H1 (cell line): ENCODE measurements at regions not wholly inside any gene's neighbourhood (a gene's known extent, or its start where the extent isn't known, plus 50 kb on each side); places are given as distances from the start of the nearest gene placed in this dataset.

Experiments used
- CTCF ChIA-PET: fragments of 300-600 bp; sonication (Branson Sonifier 250); formaldehyde crosslinking; loops from one replicate; lab custom pipeline; 2021; ENCODE audit not compliant: partially characterized antibody; lab: Charles Lee
- POLR2A ChIA-PET: fragments of 300-600 bp; sonication (Branson Sonifier 250); formaldehyde crosslinking; loops from one replicate; lab custom pipeline; 2021; ENCODE audit warnings: inconsistent platforms; ENCODE audit not compliant: partially characterized antibody; lab: Charles Lee
- DNase-seq, 2 experiments: peaks; one replicate each; pipeline versions ENCODE4 v3.0.0 to v3.0.0-alpha.2; 2010 to 2022; ENCODE audit warnings: low spot score in 2 of 2, low read depth in 1 of 2, mixed read lengths in 1 of 2
- FAIRE-seq: peaks from 2 replicates; lab custom pipeline; 2011; peaks lifted over from hg19 to GRCh38; lab: Jason Lieb, UNC
- H2AFZ ChIP-seq: 2 replicates; pipeline ENCODE4 v1.8.1; 2012; ENCODE audit warnings: low read length, inconsistent platforms
- H2AK5ac ChIP-seq: 2 replicates; pipeline ENCODE4 v1.6.1; 2013; ENCODE audit warnings: low read depth, low read length
- H2BK120ac ChIP-seq: replicated peaks from 2 replicates; pipeline ENCODE3; 2013; ENCODE audit warnings: low read depth, low read length, inconsistent platforms
- H2BK12ac ChIP-seq: 2 replicates; pipeline ENCODE4 v1.6.1; 2013; ENCODE audit warnings: low read depth, low read length
- H2BK15ac ChIP-seq: 2 replicates; pipeline ENCODE4 v1.6.1; 2013; ENCODE audit warnings: low read length
- H2BK20ac ChIP-seq: 2 replicates; pipeline ENCODE4 v1.6.1; 2013; ENCODE audit warnings: low read length
- H2BK5ac ChIP-seq: 2 replicates; pipeline ENCODE4 v1.6.1; 2013; ENCODE audit warnings: low read depth, low read length
- H3K14ac ChIP-seq: 2 replicates; pipeline ENCODE4 v1.6.1; 2013; ENCODE audit warnings: inconsistent platforms; ENCODE audit not compliant: insufficient read length
- H3K18ac ChIP-seq: 2 replicates; pipeline ENCODE4 v1.6.1; 2013; ENCODE audit warnings: low read length; ENCODE audit errors: extremely low read depth
- H3K23ac ChIP-seq: 2 replicates; pipeline ENCODE4 v1.6.1; 2013; ENCODE audit warnings: inconsistent platforms; ENCODE audit not compliant: insufficient read length
- H3K23me2 ChIP-seq: 2 replicates; pipeline ENCODE4 v1.6.1; 2013; ENCODE audit warnings: low read depth, low read length
- H3K27ac ChIP-seq: 2 replicates; pipeline ENCODE4 v1.6.1; 2011; ENCODE audit warnings: low read depth, low read length, inconsistent platforms
- H3K27me3 ChIP-seq, 4 experiments: replicated peaks in 1 of 4; 1 replicate in 1 of 4; 2 replicates in 3 of 4; pipeline versions ENCODE4 v1.6.1 to v1.8.1; 2011 to 2013; ENCODE audit warnings: low read length in 3 of 4, mild to moderate bottlenecking in 3 of 4, inconsistent platforms in 2 of 4, mixed read lengths in 2 of 4, moderate library complexity in 1 of 4; ENCODE audit not compliant: control insufficient read depth in 3 of 4, insufficient read depth in 3 of 4; ENCODE audit errors: extremely low read depth in 1 of 4
- H3K36me3 ChIP-seq, 4 experiments: 2 replicates each; pipeline versions ENCODE4 v1.6.1 to v1.8.1; 2011 to 2013; ENCODE audit warnings: mild to moderate bottlenecking in 4 of 4, low read length in 3 of 4, moderate library complexity in 2 of 4, control low read depth in 1 of 4, inconsistent platforms in 1 of 4; ENCODE audit not compliant: insufficient read depth in 4 of 4, control insufficient read depth in 2 of 4
- H3K4ac ChIP-seq: replicated peaks from 2 replicates; pipeline ENCODE3; 2013; ENCODE audit warnings: low read length, low read depth, mixed read lengths, inconsistent platforms; ENCODE audit not compliant: insufficient read length
- H3K4me1 ChIP-seq, 4 experiments: replicated peaks in 1 of 4; 1 replicate in 1 of 4; 2 replicates in 3 of 4; pipeline versions ENCODE4 v1.6.1 to v1.8.1; 2011 to 2013; ENCODE audit warnings: low read length in 3 of 4, inconsistent platforms in 2 of 4, mixed read lengths in 1 of 4; ENCODE audit not compliant: insufficient read depth in 4 of 4, control insufficient read depth in 3 of 4
- H3K4me2 ChIP-seq, 2 experiments: 2 replicates each; pipeline versions ENCODE4 v1.6.1 to v1.8.1; 2011 to 2013; ENCODE audit warnings: low read depth in 2 of 2, low read length in 2 of 2, control low read depth in 1 of 2, inconsistent platforms in 1 of 2, mild to moderate bottlenecking in 1 of 2; ENCODE audit not compliant: insufficient read depth in 1 of 2
- H3K4me3 ChIP-seq, 4 experiments: fragments of 200-600, 300-600 bp in 1 of 4; sonication (generic), shearing (Covaris generic), sonication (Bioruptor Twin) in 1 of 4; 2 replicates each; pipeline versions ENCODE4 v1.5.1 to v1.8.1; 2011 to 2016; ENCODE audit warnings: low read length in 4 of 4, low read depth in 3 of 4, control low read depth in 2 of 4, inconsistent platforms in 2 of 4, mild to moderate bottlenecking in 2 of 4, mixed read lengths in 1 of 4, moderate library complexity in 1 of 4; ENCODE audit not compliant: insufficient read depth in 2 of 4; ENCODE audit errors: extremely low read depth in 1 of 4
- H3K56ac ChIP-seq: replicated peaks from 2 replicates; pipeline ENCODE3; 2013; ENCODE audit warnings: low read depth, mild to moderate bottlenecking, mixed read lengths, low read length, inconsistent platforms; ENCODE audit not compliant: insufficient read length
- H3K79me1 ChIP-seq: 2 replicates; pipeline ENCODE4 v1.6.1; 2013; ENCODE audit warnings: low read depth, low read length, control low read depth
- H3K79me2 ChIP-seq, 2 experiments: 2 replicates each; pipeline versions ENCODE4 v1.6.1 to v1.8.1; 2012 to 2013; ENCODE audit warnings: low read length in 2 of 2, mild to moderate bottlenecking in 2 of 2, inconsistent platforms in 1 of 2; ENCODE audit not compliant: insufficient read depth in 2 of 2, control insufficient read depth in 1 of 2
- H3K9ac ChIP-seq, 4 experiments: replicated peaks in 1 of 4; 1 replicate in 1 of 4; 2 replicates in 3 of 4; pipeline versions ENCODE4 v1.6.1 to v1.8.1; 2011 to 2013; ENCODE audit warnings: low read depth in 3 of 4, low read length in 3 of 4, control low read depth in 2 of 4, mild to moderate bottlenecking in 2 of 4, moderate library complexity in 2 of 4, inconsistent platforms in 1 of 4; ENCODE audit errors: extremely low read depth in 1 of 4
- H3K9me3 ChIP-seq, 2 experiments: 2 replicates each; pipeline versions ENCODE4 v1.6.1 to v1.8.1; 2012 to 2013; ENCODE audit warnings: mild to moderate bottlenecking in 2 of 2, moderate library complexity in 2 of 2, control low read depth in 1 of 2, inconsistent platforms in 1 of 2, low read depth in 1 of 2, low read length in 1 of 2, mixed read lengths in 1 of 2; ENCODE audit not compliant: insufficient read depth in 2 of 2
- H4K20me1 ChIP-seq, 2 experiments: replicated peaks in 1 of 2; 2 replicates each; pipeline versions ENCODE3 to v1.8.1; 2011 to 2013; ENCODE audit warnings: inconsistent platforms in 2 of 2, low read length in 2 of 2, mild to moderate bottlenecking in 1 of 2; ENCODE audit not compliant: insufficient read depth in 2 of 2, control insufficient read depth in 1 of 2
- H4K5ac ChIP-seq: 2 replicates; pipeline ENCODE4 v1.6.1; 2013; ENCODE audit warnings: low read length, low read depth, mixed read lengths, inconsistent platforms; ENCODE audit not compliant: insufficient read length
- H4K8ac ChIP-seq: 2 replicates; pipeline ENCODE4 v1.8.0; 2013; ENCODE audit warnings: mild to moderate bottlenecking, moderate library complexity, low read length, inconsistent platforms; ENCODE audit not compliant: insufficient read depth; ENCODE audit errors: extremely low read depth
- H4K91ac ChIP-seq: replicated peaks from 2 replicates; pipeline ENCODE3; 2013; ENCODE audit warnings: low read length, mixed read lengths, inconsistent platforms; ENCODE audit not compliant: insufficient read length
- NRF1 ChIP-seq: IDR thresholded peaks from 2 replicates; pipeline ENCODE4 v1.6.1; 2011; ENCODE audit warnings: mild to moderate bottlenecking, low read depth, low read length, improper control_type of control experiment
- SUZ12 ChIP-seq: fragments of 200-600 bp; sonication (generic); IDR thresholded peaks from 2 replicates; pipeline ENCODE4 v1.6.1; 2012; ENCODE audit warnings: mild to moderate bottlenecking, inconsistent platforms, low read length, moderate library complexity, mixed read lengths
- WGBS, 2 experiments: shearing (Covaris generic) in 1 of 2; methylation state at CpG; one replicate each; pipeline versions ENCODE4 v1.1.6 to v1.1.7; 2013 to 2015; ENCODE audit warnings: low lambda C conversion rate in 2 of 2, mixed read lengths in 2 of 2, inconsistent platforms in 1 of 2, low coverage in 1 of 2, missing lambda C conversion rate in 1 of 2; ENCODE audit not compliant: insufficient replicate concordance in 2 of 2, insufficient coverage in 1 of 2, insufficient read length in 1 of 2; ENCODE audit errors: extremely low coverage in 1 of 2, missing lambda C conversion rate in 1 of 2; 5-methylcytosine and 5-hydroxymethylcytosine counted together

- TF ChIP-seq NRF1: no peak
These were observed 202.3 kb upstream of the KCTD7 start (continued) for GRCh38 chr7:66426332-66426731.

GRCh38 chr7:66426996-66427395, 201.7 kb upstream of the KCTD7 start:
- WGBS, 2 experiments: 62% methylated on average over 5 of the region's 5 CpGs; no CpG with 5 or more reads in 1 of the 2 experiments

More at GRCh38 chr7:66426996-66427395, 201.7 kb upstream of the KCTD7 start:
- no peaks in the 10 kb centered on the region for H3K79me2 ChIP-seq
- no peak overlapping the region for H3K4me3 ChIP-seq
- H3K14ac ChIP-seq: no peak overlapping the region
- H4K20me1 ChIP-seq: no peaks in the 10 kb centered on the region
- CTCF ChIA-PET: no interaction called here
- no peak overlapping the region for H2AFZ ChIP-seq
- TF ChIP-seq SUZ12: no peak
- no peak overlapping the region for H3K4me2 ChIP-seq
- DNase-seq (no peak), FAIRE-seq (no peak)
- H3K9me3 ChIP-seq: no peaks in the 10 kb centered on the region
- H3K79me1 ChIP-seq: no peaks in the 10 kb centered on the region
- H2BK12ac ChIP-seq: no peak overlapping the region
- H4K91ac ChIP-seq: no peak overlapping the region
- H3K18ac ChIP-seq: no peak overlapping the region
- no peaks in the 10 kb centered on the region for H3K4me1 ChIP-seq
- H2BK20ac ChIP-seq: no peak overlapping the region
- no peak overlapping the region for H3K56ac ChIP-seq
- no peaks in the 10 kb centered on the region for H3K27me3 ChIP-seq
- H2BK5ac ChIP-seq: no peak overlapping the region
- no peaks in the 10 kb centered on the region for H3K23me2 ChIP-seq
- H3K23ac ChIP-seq: no peak overlapping the region
- H4K5ac ChIP-seq: no peak overlapping the region
- H3K27ac ChIP-seq: no peak overlapping the region
- H3K4ac ChIP-seq: no peak overlapping the region
- no peak overlapping the region for H2BK15ac ChIP-seq
- POLR2A ChIA-PET: no interaction called here
- no peak overlapping the region for H2AK5ac ChIP-seq
- H2BK120ac ChIP-seq: no peak overlapping the region
- H4K8ac ChIP-seq: no peak overlapping the region
- peaks cover 0 to 2% (median 0%) of the 10 kb centered on the region in 4 experiments; a peak in 2 of 8 replicates for H3K36me3 ChIP-seq
- no peak overlapping the region for H3K9ac ChIP-seq
